ENCODE measurements at regions not wholly inside any gene's neighbourhood (a gene's known extent, or its start where the extent isn't known, plus 50 kb on each side); places are given as distances from the start of the nearest gene placed in this dataset.

- TF ChIP-seq CTCF (IDR thresholded peaks at IDR 0.05; ENCODE audit: poor library complexity) (no peak), EZH2 (IDR thresholded peaks at IDR 0.05; ENCODE audit: borderline replicate concordance) (no peak), EZH2phosphoT487 (IDR thresholded peaks at IDR 0.05; ENCODE audit: low read depth, severe bottlenecking, unreplicated experiment) (no peak)
These were observed 148.4 kb downstream of the TMEM26 start for GRCh38 chr10:61304746-61305145.
